ENCODE measurements at regions not wholly inside any gene's neighbourhood (a gene's known extent, or its start where the extent isn't known, plus 50 kb on each side); places are given as distances from the start of the nearest gene placed in this dataset.

- TF ChIP-seq, protein P1, sequence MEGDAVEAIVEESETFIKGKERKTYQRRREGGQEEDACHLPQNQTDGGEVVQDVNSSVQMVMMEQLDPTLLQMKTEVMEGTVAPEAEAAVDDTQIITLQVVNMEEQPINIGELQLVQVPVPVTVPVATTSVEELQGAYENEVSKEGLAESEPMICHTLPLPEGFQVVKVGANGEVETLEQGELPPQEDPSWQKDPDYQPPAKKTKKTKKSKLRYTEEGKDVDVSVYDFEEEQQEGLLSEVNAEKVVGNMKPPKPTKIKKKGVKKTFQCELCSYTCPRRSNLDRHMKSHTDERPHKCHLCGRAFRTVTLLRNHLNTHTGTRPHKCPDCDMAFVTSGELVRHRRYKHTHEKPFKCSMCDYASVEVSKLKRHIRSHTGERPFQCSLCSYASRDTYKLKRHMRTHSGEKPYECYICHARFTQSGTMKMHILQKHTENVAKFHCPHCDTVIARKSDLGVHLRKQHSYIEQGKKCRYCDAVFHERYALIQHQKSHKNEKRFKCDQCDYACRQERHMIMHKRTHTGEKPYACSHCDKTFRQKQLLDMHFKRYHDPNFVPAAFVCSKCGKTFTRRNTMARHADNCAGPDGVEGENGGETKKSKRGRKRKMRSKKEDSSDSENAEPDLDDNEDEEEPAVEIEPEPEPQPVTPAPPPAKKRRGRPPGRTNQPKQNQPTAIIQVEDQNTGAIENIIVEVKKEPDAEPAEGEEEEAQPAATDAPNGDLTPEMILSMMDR (IDR thresholded peaks at IDR 0.05), result no peak
Measured at GRCh38 chr5:38749861-38750260, 96.0 kb upstream of the OSMR start.

DNA sequence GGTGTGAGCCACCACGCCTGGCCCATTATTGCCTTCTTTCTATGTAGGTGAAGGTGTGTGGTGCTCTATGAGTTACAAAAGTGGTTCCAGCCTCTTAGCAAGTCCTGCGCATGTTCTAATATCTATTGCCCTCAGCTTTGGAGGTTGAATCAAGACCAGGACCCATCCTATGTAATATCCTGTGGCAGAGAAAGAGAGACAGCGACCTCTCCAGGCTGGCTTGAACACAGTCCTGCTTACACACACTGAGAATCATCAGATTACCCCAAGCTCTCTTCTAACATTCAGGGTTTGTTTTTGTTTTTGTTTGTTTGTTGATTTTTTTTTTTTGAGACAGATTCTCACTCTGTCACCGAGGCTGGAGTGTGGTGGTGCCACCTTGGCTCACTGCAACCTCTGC lies 94.7 kb upstream of the OSMR start:
- H3K27me3 ChIP-seq (replicated peaks; ENCODE audit: insufficient read depth), result no peaks in the 10 kb centered on the region
- DNase-seq (ENCODE audit: low spot score) (no peak), ATAC-seq (ENCODE audit: insufficient number of reproducible peaks, low FRiP score, low read depth) (no peak)
- H3K9me3 ChIP-seq, result no peaks in the 10 kb centered on the region
- H3K4me1 ChIP-seq (ENCODE audit: control insufficient read depth in 1 of 2, low read depth in 2 of 2), result peaks cover 0 to 9% of the 10 kb centered on the region in 2 donors
- no peak overlapping the region for H3K27ac ChIP-seq
- TF ChIP-seq, protein P1 (IDR thresholded peaks at IDR 0.05), result no peak
- no peak overlapping the region for H3K4me3 ChIP-seq
- H3K36me3 ChIP-seq, result no peaks in the 10 kb centered on the region

More at GRCh38 chr5:38749861-38750260, 96.0 kb upstream of the OSMR start:
- Histone ChIP-seq H3K36me3 (no peaks in the 10 kb centered on the region), H3K4me3 (no peak overlapping the region), H3K9me3 (no peaks in the 10 kb centered on the region), H3K27ac (no peak overlapping the region), H3K4me1 (ENCODE audit: control insufficient read depth in 1 of 2, low read depth in 2 of 2) (peaks cover 0 to 19% of the 10 kb centered on the region in 2 donors), H3K27me3 (replicated peaks; ENCODE audit: insufficient read depth) (no peaks in the 10 kb centered on the region)
- DNase-seq (ENCODE audit: low spot score), result no peak
- no peak for ATAC-seq (ENCODE audit: insufficient number of reproducible peaks, low FRiP score, low read depth)

DNA sequence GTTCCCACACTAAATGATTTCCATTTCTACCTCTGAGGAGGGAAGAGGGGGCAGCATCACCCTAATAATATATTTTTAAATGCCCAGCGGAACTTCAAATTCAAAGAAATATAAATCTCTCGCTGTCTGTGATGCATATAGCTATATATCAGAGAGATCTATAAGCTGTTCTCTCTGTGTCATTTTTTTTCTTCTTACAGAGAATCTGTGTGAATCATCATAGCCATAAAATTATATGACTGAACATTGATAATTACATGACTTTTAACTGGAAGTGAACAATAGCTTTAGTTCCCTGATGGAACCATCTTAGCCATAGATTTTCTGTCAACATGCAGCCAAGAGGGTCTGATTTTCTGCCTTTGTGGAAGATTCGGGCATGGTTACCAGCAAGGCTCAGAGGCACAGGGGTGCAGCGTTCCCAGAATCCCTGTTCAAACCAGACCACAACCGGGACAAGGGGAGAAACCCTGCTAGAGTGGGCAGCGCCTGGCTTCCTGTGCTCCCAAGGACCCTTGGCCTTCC lies 93.7 kb upstream of the OSMR start:
- Histone ChIP-seq H3K9me3 (no peaks in the 10 kb centered on the region), H3K36me3 (no peaks in the 10 kb centered on the region), H3K4me3 (no peak overlapping the region), H3K4me1 (ENCODE audit: control insufficient read depth in 1 of 2, low read depth in 2 of 2) (peaks cover 0 to 3% of the 10 kb centered on the region in 2 donors), H3K27ac (no peak overlapping the region), H3K27me3 (replicated peaks; ENCODE audit: insufficient read depth) (no peaks in the 10 kb centered on the region)
- no peak for DNase-seq (ENCODE audit: low spot score)
- no peak for ATAC-seq (ENCODE audit: insufficient number of reproducible peaks, low FRiP score, low read depth)
- TF ChIP-seq, protein P1 (IDR thresholded peaks at IDR 0.05), result no peak

DNA sequence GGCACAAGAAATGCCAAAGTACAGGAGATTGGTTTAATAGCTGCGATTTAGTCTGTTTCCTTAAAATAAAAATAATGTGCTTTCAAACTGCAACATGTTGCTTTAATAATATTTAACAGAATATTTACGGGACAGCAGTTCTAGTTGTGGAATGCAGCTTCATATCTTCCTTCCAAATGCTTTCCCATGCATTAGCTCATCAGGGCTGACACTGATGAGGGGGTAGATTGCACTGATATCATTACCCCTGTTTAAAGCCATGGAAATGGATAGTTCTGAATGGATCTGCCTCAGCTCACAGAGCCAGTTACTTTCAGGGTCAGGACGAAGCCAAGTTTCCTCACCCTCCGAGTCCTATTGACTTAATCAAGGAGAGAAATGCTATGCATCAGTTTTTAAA lies 93.2 kb upstream of the OSMR start:
- Histone ChIP-seq H3K27me3 (replicated peaks; ENCODE audit: insufficient read depth) (no peaks in the 10 kb centered on the region), H3K9me3 (no peaks in the 10 kb centered on the region), H3K36me3 (no peaks in the 10 kb centered on the region), H3K4me1 (ENCODE audit: control insufficient read depth in 1 of 2, low read depth in 2 of 2) (peaks cover 0 to 7% of the 10 kb centered on the region in 2 donors), H3K27ac (no peak overlapping the region), H3K4me3 (no peak overlapping the region)
- DNase-seq (ENCODE audit: low spot score) (no peak), ATAC-seq (ENCODE audit: insufficient number of reproducible peaks, low FRiP score, low read depth) (no peak)
- TF ChIP-seq, protein P1 (IDR thresholded peaks at IDR 0.05), result no peak

GRCh38 chr5:38753141-38753540 lies 92.7 kb upstream of the OSMR start:
- Histone ChIP-seq H3K27ac (no peak overlapping the region), H3K36me3 (no peaks in the 10 kb centered on the region), H3K9me3 (no peaks in the 10 kb centered on the region), H3K27me3 (replicated peaks; ENCODE audit: insufficient read depth) (no peaks in the 10 kb centered on the region), H3K4me1 (ENCODE audit: control insufficient read depth in 1 of 2, low read depth in 2 of 2) (peaks cover 0 to 7% of the 10 kb centered on the region in 2 donors), H3K4me3 (no peak overlapping the region)
- ATAC-seq (ENCODE audit: insufficient number of reproducible peaks, low FRiP score, low read depth), result no peak
- TF ChIP-seq, protein P1 (IDR thresholded peaks at IDR 0.05), result no peak
- no peak for DNase-seq (ENCODE audit: low spot score)

Measured in thoracic aorta (tissue), 2 donors.